Middle frontal gyrus (tissue), 1 donor: ENCODE measurements at regions not wholly inside any gene's neighbourhood (a gene's known extent, or its start where the extent isn't known, plus 50 kb on each side); places are given as distances from the start of the nearest gene placed in this dataset.
"Not testable (repeated sequence)": the region's sequence is repeated elsewhere in the genome, so short reads cannot be mapped to it uniquely, and the experiment has no call there.

Experiments
- DNase-seq: peaks from one replicate; pipeline ENCODE4 v3.0.0-alpha.2; 2015; ENCODE audit warnings: low spot score; ENCODE audit errors: extremely low spot score

DNA sequence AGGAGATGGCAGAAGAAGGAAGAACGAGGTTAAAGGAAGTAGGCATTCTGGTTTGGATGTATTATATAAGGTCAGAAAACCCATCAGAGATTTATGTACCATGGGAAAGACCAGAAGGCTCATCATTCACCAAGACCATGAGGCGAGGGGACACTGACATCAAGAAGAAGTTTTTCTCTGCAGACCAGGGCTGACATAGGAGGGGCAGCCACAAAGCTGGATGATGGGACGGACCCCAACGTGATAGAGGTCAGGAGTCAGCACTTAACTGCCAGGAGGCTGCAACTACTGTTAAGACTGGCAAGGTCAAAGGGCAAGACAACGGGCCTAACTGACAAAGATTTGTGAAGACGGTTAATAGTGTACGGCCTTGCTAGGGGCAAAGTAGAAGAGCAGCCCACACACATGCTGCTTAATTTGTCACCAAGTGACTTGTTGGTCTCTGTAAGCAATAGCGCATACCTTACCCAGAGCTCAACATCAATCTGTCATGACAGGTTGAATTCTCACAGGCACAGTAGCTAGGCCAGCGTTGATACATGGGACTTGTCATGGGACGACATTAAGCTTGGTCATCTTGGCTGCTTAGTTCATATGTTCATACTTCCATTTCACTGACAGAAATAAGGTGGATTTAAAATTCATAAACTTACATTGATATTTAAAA is 579.7 kb upstream of the CDH10 start:
- no peak for DNase-seq

GRCh38 chr5:25199902-25200301 is 555.1 kb upstream of the CDH10 start:
- DNase-seq: not testable (repeated sequence)

DNA sequence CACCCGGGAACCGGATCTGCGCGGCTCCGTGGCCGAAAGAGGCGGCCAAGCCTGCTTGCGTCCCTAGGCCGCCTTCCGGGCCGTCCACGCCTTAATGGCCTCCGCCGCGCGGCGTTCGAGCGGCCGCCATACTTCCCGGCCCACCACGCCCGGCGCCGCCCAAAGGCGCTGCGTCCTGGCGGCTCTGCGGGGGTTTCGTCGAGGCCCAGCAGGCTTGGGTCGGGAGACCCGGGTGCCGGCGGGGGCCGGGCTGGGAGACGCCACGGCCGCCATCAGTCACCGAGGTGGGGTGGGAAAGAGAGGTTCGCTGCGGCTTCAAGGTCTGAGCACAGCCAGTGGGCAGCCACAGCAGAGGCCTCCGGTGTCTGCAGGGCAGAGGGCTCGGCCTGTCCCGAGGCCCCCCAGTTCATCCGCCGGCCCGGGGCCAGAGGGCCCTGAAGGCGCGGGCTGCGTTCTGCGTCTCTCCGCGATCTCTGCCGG is 545.8 kb upstream of the CDH10 start:
- no peak for DNase-seq

DNA sequence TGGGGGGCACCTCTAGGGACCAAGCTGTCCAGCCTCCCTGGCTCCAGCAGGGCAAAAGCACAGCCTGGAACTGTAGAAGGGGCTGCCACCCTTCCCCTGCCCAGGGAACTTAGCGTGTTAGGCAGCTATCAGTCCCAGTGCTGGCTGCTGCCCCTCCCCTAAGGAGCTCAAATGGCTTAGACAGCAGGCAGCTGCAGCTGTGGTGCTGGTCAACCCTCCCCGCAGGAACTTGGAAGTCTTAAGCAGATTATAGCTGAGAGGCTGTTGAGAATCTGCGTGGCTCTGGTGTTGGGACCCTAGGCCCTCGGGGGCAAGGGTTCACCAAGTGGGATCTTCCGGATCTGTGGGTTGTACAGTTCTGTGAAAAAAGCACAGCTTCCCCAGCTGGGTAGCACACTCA is 536.5 kb upstream of the CDH10 start:
- DNase-seq: no peak

DNA sequence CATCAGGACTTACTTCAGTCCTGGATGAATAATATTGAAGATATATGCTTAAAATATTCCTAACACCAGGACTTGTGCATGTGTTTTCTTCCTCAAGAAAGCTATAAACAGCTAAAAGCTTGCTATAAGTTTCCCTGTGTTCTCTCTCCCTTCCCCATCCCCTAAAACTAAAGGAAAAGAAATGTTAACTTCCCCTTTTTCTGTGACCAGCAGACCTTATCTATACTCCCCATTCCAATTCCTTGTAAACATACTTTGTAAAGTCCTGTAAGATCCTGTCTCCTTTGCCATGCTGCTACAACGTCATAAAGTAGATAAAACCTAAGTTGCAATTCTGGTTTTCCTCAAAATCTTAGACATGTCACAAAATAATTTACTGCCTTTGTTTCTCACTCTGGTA is 517.8 kb upstream of the CDH10 start:
- not testable (repeated sequence) for DNase-seq

DNA sequence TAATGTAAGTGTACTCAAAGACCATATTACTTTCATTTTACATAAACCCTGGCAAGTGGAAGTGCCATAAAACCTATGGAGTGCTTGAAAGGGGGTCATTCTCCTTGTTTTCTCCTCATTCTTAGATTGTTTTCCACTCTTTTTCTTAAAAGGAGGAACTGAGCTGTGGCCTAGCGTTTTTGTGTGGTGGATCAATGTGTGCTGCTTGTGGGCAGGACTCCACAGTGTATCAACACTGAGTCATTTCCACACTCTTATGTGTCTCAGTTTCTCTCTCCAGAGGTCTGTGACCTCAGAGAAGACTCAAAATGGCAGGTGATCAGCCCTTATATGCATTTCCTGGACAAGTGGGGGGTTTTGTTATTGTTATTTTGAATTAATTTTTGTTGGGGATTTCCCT is 516.1 kb upstream of the CDH10 start:
- no peak for DNase-seq

DNA sequence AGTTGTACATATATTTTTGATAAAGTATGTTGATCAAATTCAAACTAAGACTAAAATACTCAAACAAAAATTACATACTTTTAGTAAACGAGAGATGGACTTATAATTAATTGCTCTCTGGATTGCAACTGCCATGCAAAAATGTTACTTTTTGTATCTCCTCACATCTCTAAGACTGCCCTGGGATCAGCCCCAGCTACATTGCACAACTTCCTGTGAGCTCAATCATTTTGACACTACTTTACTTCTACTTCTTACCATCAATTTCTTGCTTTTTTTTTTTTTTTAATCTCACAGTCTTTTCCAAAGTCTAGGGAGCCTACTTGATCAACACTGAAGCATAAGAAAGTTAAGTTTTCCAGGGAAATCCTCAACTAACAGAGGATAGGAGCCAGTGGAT is 506.0 kb upstream of the CDH10 start:
- DNase-seq: no peak

- DNase-seq: no peak
Observed at GRCh38 chr5:25128606-25129005, 483.8 kb upstream of the CDH10 start.

GRCh38 chr5:25119650-25120049 is 474.9 kb upstream of the CDH10 start:
- no peak for DNase-seq

DNA sequence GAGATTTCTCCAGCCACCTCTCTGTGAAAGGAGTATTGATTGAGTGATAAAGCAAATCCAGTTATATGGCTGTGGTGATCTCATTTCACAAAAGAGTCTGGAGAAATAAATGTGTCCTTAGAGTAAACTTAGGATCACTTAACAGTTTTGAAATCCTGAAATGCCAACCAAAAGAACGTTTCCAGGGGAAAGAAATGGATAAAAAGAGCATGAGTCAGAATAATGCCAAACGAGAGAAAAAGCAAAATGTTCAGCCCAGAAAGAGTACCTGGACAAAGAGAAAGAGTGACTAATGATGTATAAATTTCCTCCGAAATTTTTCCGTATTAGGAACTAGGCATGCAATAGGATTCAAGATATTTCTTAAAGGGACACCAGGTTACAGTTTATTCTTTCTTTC is 463.1 kb upstream of the CDH10 start:
- no peak for DNase-seq

DNA sequence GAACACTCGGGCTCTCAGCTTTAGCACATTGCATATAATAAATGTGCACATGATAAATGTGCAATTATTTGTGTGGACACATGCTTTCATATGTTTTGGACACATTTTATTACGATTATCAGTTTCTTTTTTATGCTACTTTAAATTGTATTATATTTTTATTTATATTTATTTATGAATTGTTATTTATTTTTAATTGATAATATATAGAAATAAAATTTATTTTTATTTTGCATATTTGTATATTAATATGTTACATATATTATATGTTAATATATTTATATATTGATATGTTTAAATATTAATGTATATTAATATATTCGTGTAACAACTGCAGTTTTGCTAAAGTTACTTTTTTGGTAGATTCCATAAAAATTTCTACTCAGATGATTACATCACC is 454.8 kb upstream of the CDH10 start:
- DNase-seq: no peak

DNA sequence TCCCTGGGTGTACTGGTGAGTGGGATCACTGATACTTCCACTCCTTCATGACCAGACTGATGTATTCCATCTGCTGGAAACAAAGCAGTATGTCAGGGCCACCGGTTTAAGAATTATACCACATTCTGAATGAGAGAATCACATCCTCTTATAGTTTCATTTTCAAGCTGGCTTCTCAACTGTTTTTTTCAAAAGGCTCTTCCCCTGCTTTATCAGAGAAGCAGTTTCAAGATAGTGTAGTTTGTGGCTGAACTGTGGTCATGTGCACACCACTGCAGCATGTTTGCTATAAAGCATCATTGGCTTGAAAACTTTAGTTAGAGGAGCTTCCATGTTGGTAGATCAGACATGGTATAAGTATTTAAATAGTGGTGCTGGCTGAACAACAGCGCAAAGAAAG is 450.5 kb upstream of the CDH10 start:
- no peak for DNase-seq

DNA sequence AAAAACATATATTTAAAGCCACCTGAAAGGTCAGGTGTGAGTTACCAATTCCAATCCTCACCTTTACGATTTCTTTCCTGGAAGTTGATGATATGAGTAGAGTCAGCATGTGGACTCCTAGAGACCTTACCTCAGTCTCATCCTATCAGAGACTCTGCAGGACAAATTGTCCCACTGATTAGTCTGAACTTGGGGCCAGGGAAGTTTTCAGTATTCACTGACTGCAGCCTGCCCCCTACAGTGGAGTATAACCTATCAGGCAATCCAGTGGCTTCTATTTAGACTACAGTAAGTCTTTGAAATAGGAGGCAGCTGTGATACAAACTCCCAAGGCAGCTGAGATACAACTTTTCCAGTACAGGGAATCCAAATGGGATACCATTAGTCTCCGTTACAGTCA is 449.4 kb upstream of the CDH10 start:
- no peak for DNase-seq

DNA sequence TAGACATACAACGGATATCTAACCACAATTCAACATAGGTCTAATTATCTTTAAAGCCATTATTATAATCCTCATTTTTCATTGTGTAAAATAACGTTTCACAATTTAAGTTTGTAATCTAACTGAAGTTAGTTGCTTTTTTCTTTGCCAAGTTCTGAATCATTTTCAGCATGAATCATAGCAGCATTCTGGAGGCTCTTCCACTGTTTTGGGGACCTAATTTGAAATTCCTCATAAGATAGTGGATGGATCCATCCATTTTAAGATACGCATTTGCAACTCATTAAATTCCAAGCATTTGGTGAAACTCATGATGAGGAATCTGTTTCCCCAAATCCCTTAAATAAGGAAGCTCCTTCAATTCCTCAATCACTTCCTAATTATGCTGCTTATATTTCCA is 447.1 kb upstream of the CDH10 start:
- no peak for DNase-seq

DNA sequence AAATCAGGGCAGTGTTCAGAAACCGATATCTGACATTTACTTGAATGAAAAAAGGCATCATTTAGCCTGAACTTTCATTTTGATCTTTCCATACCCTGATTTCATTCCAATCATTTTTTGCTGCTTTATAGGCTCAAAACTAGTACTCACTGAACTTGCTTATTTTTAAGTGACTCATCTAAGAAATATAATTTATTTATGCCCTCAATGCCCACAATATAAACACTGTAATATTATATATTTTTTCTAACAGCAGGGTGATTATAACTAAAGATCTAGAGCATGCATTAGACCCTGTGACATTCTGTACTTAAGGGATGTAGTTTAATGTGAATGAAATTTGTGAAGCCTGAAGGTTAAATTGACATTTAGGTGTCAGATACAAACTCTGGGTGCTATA is 446.1 kb upstream of the CDH10 start:
- DNase-seq: no peak

GRCh38 chr5:25090275-25090674 is 445.5 kb upstream of the CDH10 start:
- no peak for DNase-seq

- DNase-seq: not testable (repeated sequence)
Observed at GRCh38 chr5:25088689-25089088, 443.9 kb upstream of the CDH10 start.

GRCh38 chr5:25083261-25083660 is 438.5 kb upstream of the CDH10 start:
- DNase-seq: not testable (repeated sequence)

- DNase-seq: no peak
Observed at GRCh38 chr5:25066239-25066638, 421.5 kb upstream of the CDH10 start.

DNA sequence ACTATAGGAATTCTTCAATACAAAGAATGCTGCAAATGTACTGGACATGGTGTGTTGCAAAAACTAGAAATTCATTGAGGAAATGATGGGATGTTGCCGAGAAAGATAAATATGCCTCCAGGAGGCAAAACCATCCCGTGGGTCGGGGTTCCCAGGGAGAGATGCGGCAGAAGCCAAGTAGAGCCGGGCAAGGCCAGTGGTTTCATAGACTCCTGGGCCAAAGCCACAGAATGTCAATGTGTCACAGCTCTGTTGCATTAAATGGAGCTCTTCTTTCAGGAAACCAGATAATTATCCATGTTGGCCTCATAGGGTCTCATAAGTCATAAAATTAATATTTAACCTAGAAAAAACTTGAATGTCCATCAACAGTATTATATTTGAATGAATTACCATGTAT is 419.5 kb upstream of the CDH10 start:
- DNase-seq: no peak

- DNase-seq: no peak
Observed at GRCh38 chr5:25060575-25060974, 415.8 kb upstream of the CDH10 start.

DNA sequence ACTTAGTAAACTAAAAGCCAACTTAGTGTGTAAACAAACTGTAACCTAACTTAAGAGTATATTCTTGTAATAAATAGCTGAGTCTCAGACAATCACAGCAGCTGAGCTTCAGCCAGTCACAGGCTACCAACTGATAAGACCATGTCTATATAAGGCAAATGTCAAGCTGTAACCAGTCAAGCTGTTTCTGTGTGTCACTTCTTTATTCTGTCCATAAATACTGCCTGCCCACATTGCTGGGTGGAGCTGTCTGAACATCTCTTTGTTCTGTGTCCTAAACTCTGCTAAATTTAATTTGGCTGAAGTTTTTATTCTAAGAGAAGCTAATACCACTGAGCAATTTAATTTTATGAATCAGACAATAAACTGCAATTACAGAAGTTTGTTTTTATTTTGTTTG is 412.1 kb upstream of the CDH10 start:
- no peak for DNase-seq

DNA sequence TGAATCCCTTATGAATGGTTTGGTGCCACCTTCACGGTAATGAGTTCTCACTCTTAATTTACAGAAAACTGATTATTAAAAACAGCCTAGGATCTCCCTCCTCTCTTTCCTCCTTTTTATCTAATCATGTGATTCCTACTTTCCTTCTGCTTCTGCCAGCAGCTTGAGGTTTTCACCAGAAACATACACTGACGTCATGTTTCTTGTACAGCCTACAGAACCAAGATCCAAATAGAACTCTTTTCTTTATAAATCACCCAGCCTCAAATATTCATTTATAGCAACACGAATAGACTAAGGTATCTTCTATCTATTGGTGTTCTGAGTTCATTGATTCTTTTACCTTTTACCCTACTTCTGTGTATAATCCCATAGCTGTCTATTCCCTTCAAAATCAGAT is 388.9 kb upstream of the CDH10 start:
- DNase-seq: no peak

GRCh38 chr5:25029004-25029403 is 384.2 kb upstream of the CDH10 start:
- DNase-seq: no peak
